ENCODE measurements at regions not wholly inside any gene's neighbourhood (a gene's known extent, or its start where the extent isn't known, plus 50 kb on each side); places are given as distances from the start of the nearest gene placed in this dataset.
"Not testable (repeated sequence)": the region's sequence is repeated elsewhere in the genome, so short reads cannot be mapped to it uniquely, and the experiment has no call there.

- DNase-seq (ENCODE audit: low read depth) = no peak
Measured at GRCh38 chr6:111925296-111925695, 52.0 kb upstream of the FYN start.

- DNase-seq (ENCODE audit: low read depth) = no peak
Measured at GRCh38 chr6:111926731-111927302, 53.6 kb upstream of the FYN start.

- no peak for DNase-seq (ENCODE audit: low read depth)
Measured at GRCh38 chr6:111927321-111927720, 54.1 kb upstream of the FYN start.

GRCh38 chr6:111928139-111928538 is 54.9 kb upstream of the FYN start:
- DNase-seq (ENCODE audit: low read depth) = no peak

GRCh38 chr6:111934611-111935010 is 61.4 kb upstream of the FYN start:
- not testable (repeated sequence) for DNase-seq (ENCODE audit: low read depth)

GRCh38 chr6:111936718-111937117 is 63.5 kb upstream of the FYN start:
- no peak for DNase-seq (ENCODE audit: low read depth)

- DNase-seq (ENCODE audit: low read depth) = no peak
Measured at GRCh38 chr6:111938710-111939109, 65.5 kb upstream of the FYN start.

GRCh38 chr6:111939902-111940301 is 66.7 kb upstream of the FYN start:
- DNase-seq (ENCODE audit: low read depth) = no peak

GRCh38 chr6:111940801-111941200 is 67.5 kb upstream of the FYN start:
- DNase-seq (ENCODE audit: low read depth) = no peak

GRCh38 chr6:111941686-111942330 is 68.6 kb upstream of the FYN start:
- no peak for DNase-seq (ENCODE audit: low read depth)

GRCh38 chr6:111942561-111942960 is 69.3 kb upstream of the FYN start:
- DNase-seq (ENCODE audit: low read depth) = no peak

- no peak for DNase-seq (ENCODE audit: low read depth)
Measured at GRCh38 chr6:111943266-111943665, 70.0 kb upstream of the FYN start.

- DNase-seq (ENCODE audit: low read depth) = no peak
Measured at GRCh38 chr6:111943726-111944125, 70.5 kb upstream of the FYN start.

GRCh38 chr6:111944541-111944940 is 71.3 kb upstream of the FYN start:
- DNase-seq (ENCODE audit: low read depth) = no peak

- no peak for DNase-seq (ENCODE audit: low read depth)
Measured at GRCh38 chr6:111949546-111949945, 76.3 kb upstream of the FYN start.

- not testable (repeated sequence) for DNase-seq (ENCODE audit: low read depth)
Measured at GRCh38 chr6:111949984-111950383, 76.7 kb upstream of the FYN start.

- no peak for DNase-seq (ENCODE audit: low read depth)
Measured at GRCh38 chr6:111950661-111951496, 77.6 kb upstream of the FYN start.

- no peak for DNase-seq (ENCODE audit: low read depth)
Measured at GRCh38 chr6:111951497-111952085, 78.3 kb upstream of the FYN start.

GRCh38 chr6:111952274-111952673 is 79.0 kb upstream of the FYN start:
- DNase-seq (ENCODE audit: low read depth) = no peak

- DNase-seq (ENCODE audit: low read depth) = no peak
Measured at GRCh38 chr6:111952821-111953540, 79.7 kb upstream of the FYN start.

GRCh38 chr6:111956098-111956497 is 82.8 kb upstream of the FYN start:
- DNase-seq (ENCODE audit: low read depth) = no peak

GRCh38 chr6:111957623-111958315 is 84.5 kb upstream of the FYN start:
- DNase-seq (ENCODE audit: low read depth) = no peak
